ENCODE measurements at regions not wholly inside any gene's neighbourhood (a gene's known extent, or its start where the extent isn't known, plus 50 kb on each side); places are given as distances from the start of the nearest gene placed in this dataset.

DNA sequence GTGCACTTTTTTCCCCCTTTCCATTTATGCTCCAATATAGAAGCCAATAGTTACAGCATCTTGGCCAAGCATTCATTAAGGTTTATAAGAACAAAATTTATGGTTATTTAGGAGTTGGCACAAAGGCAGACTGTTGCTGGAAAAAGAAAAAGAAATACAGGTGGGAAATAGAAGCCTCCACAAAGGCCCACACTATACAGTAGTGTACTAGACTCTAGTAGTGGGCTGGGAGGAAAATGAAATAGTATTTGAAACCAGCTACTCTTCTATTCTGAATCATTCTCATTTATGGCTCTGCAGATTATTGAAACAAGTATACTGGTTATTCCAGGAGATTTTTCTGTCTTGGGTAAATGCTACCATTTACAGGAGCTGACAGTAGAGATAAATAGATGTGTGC lies 80.9 kb upstream of the CDK6 start (continued):
- TF ChIP-seq, protein P1, sequence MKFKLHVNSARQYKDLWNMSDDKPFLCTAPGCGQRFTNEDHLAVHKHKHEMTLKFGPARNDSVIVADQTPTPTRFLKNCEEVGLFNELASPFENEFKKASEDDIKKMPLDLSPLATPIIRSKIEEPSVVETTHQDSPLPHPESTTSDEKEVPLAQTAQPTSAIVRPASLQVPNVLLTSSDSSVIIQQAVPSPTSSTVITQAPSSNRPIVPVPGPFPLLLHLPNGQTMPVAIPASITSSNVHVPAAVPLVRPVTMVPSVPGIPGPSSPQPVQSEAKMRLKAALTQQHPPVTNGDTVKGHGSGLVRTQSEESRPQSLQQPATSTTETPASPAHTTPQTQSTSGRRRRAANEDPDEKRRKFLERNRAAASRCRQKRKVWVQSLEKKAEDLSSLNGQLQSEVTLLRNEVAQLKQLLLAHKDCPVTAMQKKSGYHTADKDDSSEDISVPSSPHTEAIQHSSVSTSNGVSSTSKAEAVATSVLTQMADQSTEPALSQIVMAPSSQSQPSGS (IDR thresholded peaks at IDR 0.05; ENCODE audit: low read length) = no peak
- no peak for TF ChIP-seq ZNF274 (IDR thresholded peaks at IDR 0.05; ENCODE audit: borderline replicate concordance, extremely low read depth, low read length)
- no peak for TF ChIP-seq MAX (IDR thresholded peaks at IDR 0.05)
- no peak for TF ChIP-seq HDAC6 (IDR thresholded peaks at IDR 0.05; ENCODE audit: low read depth, low read length)
- TF ChIP-seq USF2 (IDR thresholded peaks at IDR 0.05; ENCODE audit: low read length) = no peak
- TF ChIP-seq JUND (IDR thresholded peaks at IDR 0.05; ENCODE audit: low read length) = no peak
- TF ChIP-seq SP4 (IDR thresholded peaks at IDR 0.05; ENCODE audit: low read length) = no peak
- no peak for TF ChIP-seq CHD7 (IDR thresholded peaks at IDR 0.05; ENCODE audit: insufficient replicate concordance, low read length)
